ENCODE measurements at regions not wholly inside any gene's neighbourhood (a gene's known extent, or its start where the extent isn't known, plus 50 kb on each side); places are given as distances from the start of the nearest gene placed in this dataset.

- DNase-seq (ENCODE audit: low spot score in 2 of 2): no peak
- TF ChIP-seq POLR2A (IDR thresholded peaks at IDR 0.05) (no peak), CTCF (IDR thresholded peaks at IDR 0.05) (no peak), EP300 (IDR thresholded peaks at IDR 0.05) (no peak), POLR2AphosphoS5 (IDR thresholded peaks at IDR 0.05) (no peak)
- Histone ChIP-seq H3K4me3 (no peak overlapping the region), H3K27ac (no peak overlapping the region), H3K4me1 (no peaks in the 10 kb centered on the region), H3K9me3 (no peaks in the 10 kb centered on the region), H3K36me3 (no peaks in the 10 kb centered on the region), H3K27me3 (no peaks in the 10 kb centered on the region)
- 88% methylated on average over 10 of the region's 10 CpGs for WGBS
These were observed 96.6 kb upstream of the NPTX2 start for GRCh38 chr7:98520356-98520951.

GRCh38 chr7:98518159-98518947 lies 98.7 kb upstream of the NPTX2 start:
- H3K4me3 ChIP-seq: no peak overlapping the region
- no peak overlapping the region for H3K27ac ChIP-seq
- no peak for DNase-seq (ENCODE audit: low spot score in 2 of 2)
- no peaks in the 10 kb centered on the region for H3K4me1 ChIP-seq
- no peak for TF ChIP-seq CTCF (IDR thresholded peaks at IDR 0.05)
- no peaks in the 10 kb centered on the region for H3K27me3 ChIP-seq
- WGBS: 77% methylated on average over 24 of the region's 25 CpGs
- H3K9me3 ChIP-seq: no peaks in the 10 kb centered on the region
- H3K36me3 ChIP-seq: no peaks in the 10 kb centered on the region

GRCh38 chr7:98515201-98515600 lies 101.9 kb upstream of the NPTX2 start:
- H3K36me3 ChIP-seq: no peaks in the 10 kb centered on the region
- H3K4me3 ChIP-seq: no peak overlapping the region
- no peak overlapping the region for H3K27ac ChIP-seq
- H3K4me1 ChIP-seq: no peaks in the 10 kb centered on the region
- TF ChIP-seq POLR2A (IDR thresholded peaks at IDR 0.05) (no peak), CTCF (IDR thresholded peaks at IDR 0.05) (no peak), EP300 (IDR thresholded peaks at IDR 0.05) (no peak), POLR2AphosphoS5 (IDR thresholded peaks at IDR 0.05) (no peak)
- H3K27me3 ChIP-seq: peaks cover 5% of the 10 kb centered on the region
- no peak for DNase-seq (ENCODE audit: low spot score in 2 of 2)
- H3K9me3 ChIP-seq: no peaks in the 10 kb centered on the region
- 91% methylated on average over 4 of the region's 4 CpGs for WGBS

GRCh38 chr7:98514211-98515031 lies 102.7 kb upstream of the NPTX2 start:
- Histone ChIP-seq H3K27ac (no peak overlapping the region), H3K36me3 (no peaks in the 10 kb centered on the region), H3K4me3 (no peak overlapping the region), H3K4me1 (no peaks in the 10 kb centered on the region), H3K9me3 (no peaks in the 10 kb centered on the region), H3K27me3 (peaks cover 5% of the 10 kb centered on the region)
- 73% methylated on average over 15 of the region's 16 CpGs for WGBS
- no peak for TF ChIP-seq CTCF (IDR thresholded peaks at IDR 0.05)
- TF ChIP-seq POLR2AphosphoS5 (IDR thresholded peaks at IDR 0.05): no peak
- no peak for TF ChIP-seq POLR2A (IDR thresholded peaks at IDR 0.05)
- TF ChIP-seq EP300 (IDR thresholded peaks at IDR 0.05): no peak
- DNase-seq (ENCODE audit: low spot score in 2 of 2): no peak

- Histone ChIP-seq H3K4me1 (no peaks in the 10 kb centered on the region), H3K4me3 (no peak overlapping the region), H3K9me3 (peaks cover 7% of the 10 kb centered on the region), H3K36me3 (no peaks in the 10 kb centered on the region), H3K27me3 (peaks cover 5% of the 10 kb centered on the region), H3K27ac (no peak overlapping the region)
- no peak for DNase-seq (ENCODE audit: low spot score in 2 of 2)
- no peak for TF ChIP-seq CTCF (IDR thresholded peaks at IDR 0.05)
- no peak for TF ChIP-seq EP300 (IDR thresholded peaks at IDR 0.05)
- TF ChIP-seq POLR2A (IDR thresholded peaks at IDR 0.05): no peak
- no peak for TF ChIP-seq POLR2AphosphoS5 (IDR thresholded peaks at IDR 0.05)
- 85% methylated on average over 5 of the region's 5 CpGs for WGBS
These were observed 105.9 kb upstream of the NPTX2 start for GRCh38 chr7:98511175-98511574.
